Activated CD4-positive, alpha-beta T cell treated with anti-CD3 and anti-CD28 coated beads for 36 hours (primary cell): ENCODE measurements at regions not wholly inside any gene's neighbourhood (a gene's known extent, or its start where the extent isn't known, plus 50 kb on each side); places are given as distances from the start of the nearest gene placed in this dataset.
"Not testable (repeated sequence)": the region's sequence is repeated elsewhere in the genome, so short reads cannot be mapped to it uniquely, and the experiment has no call there.

ENCODE experiments used
- ATAC-seq: fragments of 200-7000 bp; cut with Tn5 transposase; one replicate; pipeline ENCODE4 v1.10.0; 2021; ENCODE audit warnings: mild to moderate bottlenecking, moderate library complexity
- CTCF ChIA-PET: fragments of 350-600 bp; sonication (Branson Sonifier 250); formaldehyde crosslinking; loops from one replicate; lab custom pipeline; 2021; ENCODE audit warnings: antibody characterized with exemption; lab: Charles Lee
- POLR2A ChIA-PET: fragments of 350-600 bp; sonication (Branson Sonifier 250); formaldehyde crosslinking; loops from one replicate; lab custom pipeline; 2021; ENCODE audit warnings: antibody characterized with exemption, inconsistent platforms; lab: Charles Lee
- DNase-seq: peaks from one replicate; pipeline ENCODE4 v3.0.0-alpha.2; 2020
- H3K27ac Mint-ChIP-seq: one replicate; pipeline ENCODE4 v1.8.0; 2021; ENCODE audit warnings: mixed read lengths
- H3K27me3 Mint-ChIP-seq: one replicate; pipeline ENCODE4 v1.8.0; 2021; ENCODE audit warnings: mixed read lengths
- H3K36me3 Mint-ChIP-seq: one replicate; pipeline ENCODE4 v1.8.0; 2021; ENCODE audit warnings: low read depth, mixed read lengths
- H3K4me1 Mint-ChIP-seq: one replicate; pipeline ENCODE4 v1.8.0; 2021; ENCODE audit warnings: mixed read lengths
- H3K4me3 Mint-ChIP-seq: one replicate; pipeline ENCODE4 v1.8.0; 2021; ENCODE audit warnings: mild to moderate bottlenecking, moderate library complexity, mixed read lengths
- H3K9me3 Mint-ChIP-seq: one replicate; pipeline ENCODE4 v1.8.0; 2021; ENCODE audit warnings: low read depth, mixed read lengths
- intact Hi-C, 2 experiments: fragments of 100-400 bp; cut with DNase I in 1 of 2; cut with micrococcal nuclease in 1 of 2; formaldehyde crosslinking; loops; one replicate each; pipeline versions ENCODE4 v1.14.2 to v1.15.1; 2022 to 2024; cut with DNase I, micrococcal nuclease

GRCh38 chr7:124202546-124202945 is 169.7 kb upstream of the TMEM229A start:
- H3K9me3 Mint-ChIP-seq = peaks cover 2% of the 10 kb centered on the region
- no peaks in the 10 kb centered on the region for H3K36me3 Mint-ChIP-seq
- ATAC-seq = no peak
- ChIA-PET POLR2A (no interaction called here), CTCF (interaction anchor here (0.8 kb wide), 1 partner anchor 153 kb away, joined by 3 read pairs; no protein-coding TSS in a partner anchor)
- H3K27ac Mint-ChIP-seq = no peak overlapping the region
- H3K27me3 Mint-ChIP-seq = no peaks in the 10 kb centered on the region
- H3K4me3 Mint-ChIP-seq = no peak overlapping the region
- no peaks in the 10 kb centered on the region for H3K4me1 Mint-ChIP-seq
- intact Hi-C loops = no loop called here
- DNase-seq = no peak

- ChIA-PET CTCF (interaction anchor here (0.8 kb wide), 1 partner anchor 153 kb away, joined by 3 read pairs; no protein-coding TSS in a partner anchor), POLR2A (interaction anchor here (0.6 kb wide), 1 partner anchor 23 kb away, joined by 3 read pairs; no protein-coding TSS in a partner anchor)
- ATAC-seq = no peak
- H3K4me3 Mint-ChIP-seq = no peak overlapping the region
- H3K36me3 Mint-ChIP-seq = no peaks in the 10 kb centered on the region
- H3K27ac Mint-ChIP-seq = no peak overlapping the region
- peaks cover 2% of the 10 kb centered on the region for H3K9me3 Mint-ChIP-seq
- no peak for DNase-seq
- no peaks in the 10 kb centered on the region for H3K27me3 Mint-ChIP-seq
- intact Hi-C loops = no loop called here
- no peaks in the 10 kb centered on the region for H3K4me1 Mint-ChIP-seq
These were observed 169.0 kb upstream of the TMEM229A start for GRCh38 chr7:124201768-124202349.

DNA sequence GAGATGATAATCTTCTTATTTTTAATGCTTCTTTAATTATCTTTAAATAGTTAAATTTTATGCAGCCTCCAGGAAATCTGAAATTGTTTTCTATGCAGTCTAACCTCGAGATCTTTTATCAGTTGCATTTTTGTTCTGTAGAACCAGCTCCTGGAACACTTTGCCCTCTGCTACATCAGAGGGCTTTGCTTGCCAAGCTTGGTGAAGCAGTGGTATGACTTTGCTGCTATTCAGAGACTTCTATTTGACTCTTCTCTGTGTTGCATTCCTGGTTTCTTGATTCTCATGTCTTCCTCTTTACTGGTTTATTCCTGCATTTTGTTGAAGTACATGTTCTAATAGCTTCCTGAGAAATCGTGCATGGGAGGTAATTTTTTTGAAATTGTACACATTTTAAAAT is 163.7 kb upstream of the TMEM229A start:
- ChIA-PET CTCF (no interaction called here), POLR2A (no interaction called here)
- Mint-ChIP-seq H3K27me3 (no peaks in the 10 kb centered on the region), H3K27ac (no peak overlapping the region), H3K4me3 (no peak overlapping the region), H3K36me3 (no peaks in the 10 kb centered on the region), H3K9me3 (peaks cover 2% of the 10 kb centered on the region), H3K4me1 (no peaks in the 10 kb centered on the region)
- DNase-seq (no peak), ATAC-seq (no peak)
- intact Hi-C loops = no loop called here

DNA sequence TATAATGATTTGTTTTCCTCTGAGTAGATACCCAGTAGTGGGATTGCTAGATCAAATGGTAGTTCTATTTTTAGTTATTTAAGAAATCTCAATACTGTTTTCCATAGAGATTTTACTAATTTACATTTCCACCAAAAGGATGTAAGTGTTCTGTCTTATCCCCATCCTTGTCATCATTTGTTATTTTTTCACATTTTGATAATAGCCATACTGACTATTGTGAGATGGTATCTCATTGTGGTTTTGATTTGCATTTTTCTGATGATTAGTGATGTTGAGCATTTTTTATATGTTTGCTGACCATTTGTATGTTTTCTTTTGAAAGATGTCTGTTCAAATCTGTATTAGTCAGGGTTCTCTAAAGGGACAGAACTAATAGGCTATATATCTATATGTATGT is 160.0 kb upstream of the TMEM229A start:
- H3K4me1 Mint-ChIP-seq = no peaks in the 10 kb centered on the region
- no peaks in the 10 kb centered on the region for H3K27me3 Mint-ChIP-seq
- no peak overlapping the region for H3K4me3 Mint-ChIP-seq
- intact Hi-C loops = no loop called here
- H3K9me3 Mint-ChIP-seq = no peaks in the 10 kb centered on the region
- CTCF ChIA-PET = no interaction called here
- no peaks in the 10 kb centered on the region for H3K36me3 Mint-ChIP-seq
- no peak overlapping the region for H3K27ac Mint-ChIP-seq
- ATAC-seq (no peak), DNase-seq (no peak)
- POLR2A ChIA-PET = no interaction called here

GRCh38 chr7:124191713-124192112 is 158.8 kb upstream of the TMEM229A start:
- Mint-ChIP-seq H3K4me1 (no peaks in the 10 kb centered on the region), H3K4me3 (no peak overlapping the region), H3K27me3 (no peaks in the 10 kb centered on the region), H3K27ac (no peak overlapping the region), H3K9me3 (no peaks in the 10 kb centered on the region), H3K36me3 (no peaks in the 10 kb centered on the region)
- DNase-seq (no peak), ATAC-seq (no peak)
- CTCF ChIA-PET = no interaction called here
- intact Hi-C loops = no loop called here
- POLR2A ChIA-PET = no interaction called here

GRCh38 chr7:124191030-124191429 is 158.2 kb upstream of the TMEM229A start:
- intact Hi-C loops = no loop called here
- ChIA-PET POLR2A (no interaction called here), CTCF (no interaction called here)
- Mint-ChIP-seq H3K9me3 (no peaks in the 10 kb centered on the region), H3K27me3 (no peaks in the 10 kb centered on the region), H3K27ac (no peak overlapping the region), H3K4me1 (no peaks in the 10 kb centered on the region), H3K4me3 (no peak overlapping the region), H3K36me3 (no peaks in the 10 kb centered on the region)
- no peak for DNase-seq
- no peak for ATAC-seq

DNA sequence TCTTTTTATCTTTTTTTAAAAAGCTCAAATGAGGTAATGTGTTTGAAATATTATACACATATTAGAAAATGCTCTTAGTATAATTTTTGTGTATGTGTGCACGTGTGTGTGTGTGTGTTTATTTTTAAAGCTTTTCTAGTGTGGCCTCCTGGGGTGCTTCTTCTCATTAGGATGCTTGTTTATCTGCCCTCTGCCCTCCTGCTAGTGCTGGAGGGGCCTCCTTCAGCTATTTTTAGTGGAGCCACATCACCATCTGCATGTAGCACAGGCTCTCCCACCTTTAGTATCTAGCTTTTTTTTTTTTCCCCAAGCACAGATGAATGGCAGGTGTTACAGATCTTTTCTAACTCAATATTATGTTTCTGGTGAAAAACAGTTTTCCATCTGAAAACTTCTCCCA is 155.7 kb upstream of the TMEM229A start:
- no peak overlapping the region for H3K4me3 Mint-ChIP-seq
- ChIA-PET POLR2A (no interaction called here), CTCF (interaction anchor here (0.8 to 1.3 kb wide), 2 partner anchors 28 to 1246 kb away, joined by 3 to 5 read pairs; no protein-coding TSS in a partner anchor)
- no peak overlapping the region for H3K27ac Mint-ChIP-seq
- no peaks in the 10 kb centered on the region for H3K4me1 Mint-ChIP-seq
- no peaks in the 10 kb centered on the region for H3K36me3 Mint-ChIP-seq
- ATAC-seq (no peak), DNase-seq (no peak)
- intact Hi-C loops = no loop called here
- H3K27me3 Mint-ChIP-seq = no peaks in the 10 kb centered on the region
- no peaks in the 10 kb centered on the region for H3K9me3 Mint-ChIP-seq

DNA sequence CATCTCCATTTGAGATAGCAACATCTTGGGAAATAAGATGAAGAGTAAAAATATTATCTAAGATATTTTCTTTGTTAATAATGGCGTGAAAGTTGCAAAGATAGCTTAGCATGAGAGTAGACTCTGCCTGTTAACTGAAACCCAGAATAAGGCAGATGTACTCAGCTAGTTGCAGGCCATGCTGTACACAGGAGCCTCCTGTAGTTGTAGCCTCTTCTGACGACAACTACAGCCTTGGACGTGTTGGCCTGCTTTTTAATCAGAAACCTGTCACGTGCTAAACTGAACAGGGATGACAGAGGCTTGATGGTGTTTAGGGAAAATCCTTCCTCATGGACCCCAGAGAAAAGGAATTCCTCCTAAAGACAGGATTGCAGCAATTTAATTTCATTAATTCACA is 155.1 kb upstream of the TMEM229A start:
- no peak overlapping the region for H3K27ac Mint-ChIP-seq
- H3K36me3 Mint-ChIP-seq = no peaks in the 10 kb centered on the region
- intact Hi-C loops = no loop called here
- DNase-seq = no peak
- CTCF ChIA-PET = interaction anchor here (0.8 to 1.3 kb wide), 2 partner anchors 28 to 1245 kb away, joined by 3 to 5 read pairs; no protein-coding TSS in a partner anchor
- POLR2A ChIA-PET = no interaction called here
- H3K27me3 Mint-ChIP-seq = no peaks in the 10 kb centered on the region
- ATAC-seq = no peak
- no peaks in the 10 kb centered on the region for H3K4me1 Mint-ChIP-seq
- no peak overlapping the region for H3K4me3 Mint-ChIP-seq
- no peaks in the 10 kb centered on the region for H3K9me3 Mint-ChIP-seq

DNA sequence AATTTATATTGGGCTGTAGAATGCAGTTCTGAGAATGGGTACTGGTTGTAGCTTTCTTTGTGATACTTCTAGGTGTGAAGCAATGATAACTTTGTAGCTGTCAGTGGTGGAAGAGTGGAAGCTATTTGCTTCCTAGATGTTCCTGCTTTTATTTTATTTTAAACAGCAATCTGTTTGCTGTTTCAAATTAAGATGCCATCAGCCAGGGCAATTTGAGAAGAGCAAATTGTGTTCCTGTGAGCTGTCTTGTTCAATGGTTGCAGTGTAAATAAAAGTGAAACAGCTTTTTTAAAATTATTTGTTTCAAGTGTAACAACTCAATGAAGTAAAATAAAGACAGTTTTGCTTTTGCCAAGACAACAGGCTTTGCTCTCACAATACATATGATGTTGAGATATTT is 150.8 kb upstream of the TMEM229A start:
- Mint-ChIP-seq H3K4me1 (no peaks in the 10 kb centered on the region), H3K9me3 (peaks cover 2% of the 10 kb centered on the region), H3K27ac (no peak overlapping the region), H3K4me3 (no peak overlapping the region), H3K27me3 (no peaks in the 10 kb centered on the region), H3K36me3 (no peaks in the 10 kb centered on the region)
- CTCF ChIA-PET = no interaction called here
- POLR2A ChIA-PET = interaction anchor here (0.6 kb wide), 1 partner anchor 786 kb away, joined by 5 read pairs; no protein-coding TSS in a partner anchor
- intact Hi-C loops = no loop called here
- ATAC-seq (no peak), DNase-seq (no peak)

DNA sequence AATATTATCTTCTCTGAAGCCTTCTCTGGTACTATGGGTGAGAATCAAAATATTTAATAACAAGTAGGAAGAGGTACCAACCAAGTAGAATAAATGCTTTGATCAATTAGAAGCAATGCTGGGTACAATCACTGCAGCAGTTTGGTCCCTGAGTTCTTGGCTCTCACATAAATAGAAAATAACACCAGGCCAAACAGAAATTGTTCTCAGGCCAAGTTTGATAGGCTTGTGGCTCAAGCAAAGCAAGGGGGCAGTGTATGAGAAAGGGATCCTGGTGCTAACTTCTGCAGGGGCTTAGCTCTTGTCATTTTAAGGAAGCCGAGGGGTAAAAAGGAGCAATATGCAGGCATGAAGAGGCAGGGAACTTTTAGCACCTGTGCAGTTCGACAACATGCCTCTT is 146.8 kb upstream of the TMEM229A start:
- Mint-ChIP-seq H3K36me3 (no peaks in the 10 kb centered on the region), H3K4me1 (no peaks in the 10 kb centered on the region), H3K4me3 (no peak overlapping the region), H3K27me3 (no peaks in the 10 kb centered on the region), H3K9me3 (peaks cover 2% of the 10 kb centered on the region), H3K27ac (no peak overlapping the region)
- ATAC-seq (no peak), DNase-seq (no peak)
- intact Hi-C loops = no loop called here
- POLR2A ChIA-PET = no interaction called here
- CTCF ChIA-PET = interaction anchor here (1.1 kb wide), 1 partner anchor 79 kb away, joined by 3 read pairs; no protein-coding TSS in a partner anchor

- ATAC-seq (no peak), DNase-seq (no peak)
- H3K27me3 Mint-ChIP-seq = no peaks in the 10 kb centered on the region
- no peak overlapping the region for H3K27ac Mint-ChIP-seq
- ChIA-PET CTCF (no interaction called here), POLR2A (no interaction called here)
- no peaks in the 10 kb centered on the region for H3K36me3 Mint-ChIP-seq
- intact Hi-C loops = no loop called here
- H3K4me1 Mint-ChIP-seq = no peaks in the 10 kb centered on the region
- H3K9me3 Mint-ChIP-seq = peaks cover 5% of the 10 kb centered on the region
- H3K4me3 Mint-ChIP-seq = no peak overlapping the region
These were observed 145.0 kb upstream of the TMEM229A start for GRCh38 chr7:124177891-124178290.

GRCh38 chr7:124171812-124172211 is 138.9 kb upstream of the TMEM229A start:
- POLR2A ChIA-PET, H3K36me3 Mint-ChIP-seq, H3K9me3 Mint-ChIP-seq, H3K4me3 Mint-ChIP-seq, ATAC-seq, CTCF ChIA-PET, DNase-seq, H3K27ac Mint-ChIP-seq, H3K4me1 Mint-ChIP-seq, H3K27me3 Mint-ChIP-seq, intact Hi-C loops: not testable (repeated sequence)
